DOHH2 (cell line): ENCODE measurements at regions not wholly inside any gene's neighbourhood (a gene's known extent, or its start where the extent isn't known, plus 50 kb on each side); places are given as distances from the start of the nearest gene placed in this dataset.

Experiments
- EZH2phosphoT487 ChIP-seq: fragments of 200-600 bp; sonication (generic); IDR thresholded peaks from 2 replicates; pipeline ENCODE4 v1.6.1; 2017; ENCODE audit warnings: borderline replicate concordance, mild to moderate bottlenecking, antibody characterized with exemption, low read length, moderate library complexity, mixed read lengths
- TF ChIP-seq, protein P1 (sequence below): fragments of 200-600 bp; sonication (generic); IDR thresholded peaks from one replicate; pipeline ENCODE4 v1.5.1; 2014; ENCODE audit warnings: antibody characterized with exemption, mild to moderate bottlenecking, low read depth, low read length; ENCODE audit not compliant: poor library complexity, severe bottlenecking

DNA sequence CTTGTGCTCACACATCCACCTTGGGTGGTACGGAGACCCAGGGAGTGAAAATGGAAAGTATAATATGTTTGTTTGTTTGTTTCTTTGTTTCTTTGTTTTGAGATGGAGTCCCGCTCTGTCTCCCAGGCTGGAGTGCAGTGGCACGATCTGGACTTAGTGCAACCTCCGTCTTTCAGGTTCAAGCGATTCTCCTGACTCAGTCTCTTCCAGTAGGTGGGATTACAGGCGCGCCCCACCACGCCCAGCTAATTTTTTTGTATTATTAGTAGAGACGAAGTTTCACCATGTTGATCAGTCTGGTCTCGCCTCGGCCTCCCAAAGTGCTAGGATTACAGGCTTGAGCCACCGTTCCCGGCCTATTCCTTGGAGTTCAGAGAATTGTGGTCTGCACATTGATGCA, 115.4 kb downstream of the TRIM27 start:
- TF ChIP-seq, protein P1, sequence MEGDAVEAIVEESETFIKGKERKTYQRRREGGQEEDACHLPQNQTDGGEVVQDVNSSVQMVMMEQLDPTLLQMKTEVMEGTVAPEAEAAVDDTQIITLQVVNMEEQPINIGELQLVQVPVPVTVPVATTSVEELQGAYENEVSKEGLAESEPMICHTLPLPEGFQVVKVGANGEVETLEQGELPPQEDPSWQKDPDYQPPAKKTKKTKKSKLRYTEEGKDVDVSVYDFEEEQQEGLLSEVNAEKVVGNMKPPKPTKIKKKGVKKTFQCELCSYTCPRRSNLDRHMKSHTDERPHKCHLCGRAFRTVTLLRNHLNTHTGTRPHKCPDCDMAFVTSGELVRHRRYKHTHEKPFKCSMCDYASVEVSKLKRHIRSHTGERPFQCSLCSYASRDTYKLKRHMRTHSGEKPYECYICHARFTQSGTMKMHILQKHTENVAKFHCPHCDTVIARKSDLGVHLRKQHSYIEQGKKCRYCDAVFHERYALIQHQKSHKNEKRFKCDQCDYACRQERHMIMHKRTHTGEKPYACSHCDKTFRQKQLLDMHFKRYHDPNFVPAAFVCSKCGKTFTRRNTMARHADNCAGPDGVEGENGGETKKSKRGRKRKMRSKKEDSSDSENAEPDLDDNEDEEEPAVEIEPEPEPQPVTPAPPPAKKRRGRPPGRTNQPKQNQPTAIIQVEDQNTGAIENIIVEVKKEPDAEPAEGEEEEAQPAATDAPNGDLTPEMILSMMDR, result no peak
- TF ChIP-seq EZH2phosphoT487, result no peak
